ENCODE measurements at regions not wholly inside any gene's neighbourhood (a gene's known extent, or its start where the extent isn't known, plus 50 kb on each side); places are given as distances from the start of the nearest gene placed in this dataset.
"Not testable (repeated sequence)": the region's sequence is repeated elsewhere in the genome, so short reads cannot be mapped to it uniquely, and the experiment has no call there.

DNA sequence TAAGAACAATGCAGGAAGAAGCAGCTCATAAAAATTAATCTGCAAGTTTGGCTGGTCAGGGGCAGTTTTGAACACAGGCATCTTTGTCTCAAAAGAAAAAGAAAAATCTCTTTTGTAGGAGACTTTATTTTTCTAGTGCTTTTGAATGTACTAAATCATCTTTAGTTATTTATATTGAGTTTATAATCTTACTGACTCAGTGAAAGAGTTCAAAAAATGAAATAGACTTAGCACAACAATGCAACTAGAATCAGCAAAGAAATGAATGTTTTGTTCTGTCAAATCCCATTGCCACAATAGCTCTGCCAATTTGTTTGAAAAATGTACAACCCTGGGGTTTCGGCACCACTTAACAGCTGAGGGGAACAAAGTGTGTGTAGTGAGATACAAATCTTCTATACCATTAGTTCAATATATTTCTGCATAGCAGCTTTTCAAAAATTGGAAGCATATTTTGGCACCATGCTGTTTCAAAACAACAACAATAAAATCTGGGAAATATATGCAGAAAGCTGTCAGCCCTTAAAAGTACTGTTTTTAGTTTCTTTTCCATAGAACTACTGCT lies 1969.1 kb downstream of the MRPL39 start:
- no peak for DNase-seq

- DNase-seq: no peak
These were observed 1973.8 kb downstream of the MRPL39 start for GRCh38 chr21:23633447-23633940.

DNA sequence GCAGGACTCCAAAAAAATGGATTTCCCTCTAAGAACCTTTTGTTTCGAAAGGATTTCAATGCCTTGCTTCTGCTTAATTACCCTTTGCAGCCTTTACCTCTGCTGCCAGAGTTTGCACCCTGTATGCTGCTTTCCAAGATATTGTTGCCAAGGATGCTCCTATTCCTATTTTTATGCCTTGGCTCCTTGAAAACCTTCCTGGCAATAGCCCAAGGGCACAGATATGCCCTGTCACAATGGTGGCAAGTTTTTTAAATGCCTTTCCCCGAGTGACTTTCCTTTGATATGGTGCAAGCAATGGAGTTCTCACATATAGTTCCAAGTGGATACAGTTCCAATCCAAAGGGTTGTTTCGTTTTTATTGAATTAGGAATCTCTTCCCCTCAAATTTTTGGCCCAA lies 1983.0 kb downstream of the MRPL39 start:
- DNase-seq: no peak

GRCh38 chr21:23613014-23613413 lies 1994.3 kb downstream of the MRPL39 start:
- DNase-seq: no peak

GRCh38 chr21:23612210-23612609 lies 1995.1 kb downstream of the MRPL39 start:
- no peak for DNase-seq

GRCh38 chr21:23607782-23608431 lies 1999.4 kb downstream of the MRPL39 start:
- DNase-seq: no peak

GRCh38 chr21:23601549-23601948 lies 2005.7 kb downstream of the MRPL39 start:
- DNase-seq: no peak

DNA sequence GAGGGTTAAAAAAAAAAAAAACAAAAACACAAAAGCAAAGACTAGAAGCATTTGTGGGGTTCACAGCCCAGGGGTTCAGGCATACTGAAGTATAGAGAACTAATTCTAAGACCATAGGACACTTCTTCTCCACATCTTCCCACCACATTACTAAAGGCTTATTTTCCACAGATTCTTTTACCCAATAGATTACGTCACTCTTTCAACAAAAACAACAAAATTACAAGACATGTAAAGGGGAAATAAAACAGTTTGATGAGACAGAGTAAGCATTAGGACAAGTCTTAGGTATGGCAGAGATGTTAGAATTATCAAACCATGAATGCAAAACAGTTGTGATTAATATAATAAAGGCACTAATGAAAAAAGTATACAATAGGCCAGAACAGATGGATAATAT lies 2013.7 kb downstream of the MRPL39 start:
- no peak for DNase-seq

- DNase-seq: no peak
These were observed 2021.9 kb downstream of the MRPL39 start for GRCh38 chr21:23585419-23585818.

- no peak for DNase-seq
These were observed 2027.7 kb downstream of the MRPL39 start for GRCh38 chr21:23579573-23579972.

- no peak for DNase-seq
These were observed 2029.3 kb downstream of the MRPL39 start for GRCh38 chr21:23578027-23578426.

GRCh38 chr21:23574932-23575331 lies 2032.3 kb downstream of the MRPL39 start:
- no peak for DNase-seq

- DNase-seq: not testable (repeated sequence)
These were observed 2058.4 kb downstream of the MRPL39 start for GRCh38 chr21:23548924-23549323.

DNA sequence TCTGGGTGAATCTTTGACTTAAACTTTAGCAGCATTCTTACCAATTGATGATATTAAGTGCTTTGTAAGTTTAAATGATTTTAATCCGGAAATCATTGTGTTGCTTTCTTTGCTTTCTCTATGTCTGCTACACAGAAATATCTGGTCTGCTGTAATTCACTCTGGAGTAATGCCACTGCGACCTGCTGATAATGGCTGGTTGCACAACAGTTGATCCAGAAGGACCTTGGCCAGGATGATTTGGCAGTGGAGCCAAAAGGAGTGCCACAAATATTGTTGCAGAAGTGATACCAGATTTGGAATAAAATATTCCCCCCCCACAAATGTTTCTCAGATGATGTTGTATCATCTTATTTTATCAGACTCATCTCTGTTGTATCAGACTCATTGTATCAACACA lies 2063.9 kb downstream of the MRPL39 start:
- no peak for DNase-seq

DNA sequence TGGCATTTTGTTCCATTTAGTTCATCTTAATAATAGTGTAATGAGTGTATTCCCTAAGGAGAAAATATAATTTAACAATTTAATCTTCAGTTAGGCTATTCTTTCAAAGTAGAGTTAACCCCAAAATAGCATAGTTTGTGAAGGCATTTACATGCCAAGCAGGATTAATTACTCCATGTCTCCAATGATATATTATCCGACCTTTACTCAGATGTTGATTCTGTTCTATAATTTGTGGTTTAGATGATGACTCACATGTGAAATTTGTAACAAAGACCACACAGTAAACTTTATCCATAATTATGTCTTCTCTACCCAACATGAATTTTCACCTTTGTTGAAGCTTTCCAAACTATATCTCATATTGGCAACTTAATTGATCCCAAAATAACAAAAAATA lies 2065.2 kb downstream of the MRPL39 start:
- no peak for DNase-seq

GRCh38 chr21:23541571-23541970 lies 2065.7 kb downstream of the MRPL39 start:
- no peak for DNase-seq

DNA sequence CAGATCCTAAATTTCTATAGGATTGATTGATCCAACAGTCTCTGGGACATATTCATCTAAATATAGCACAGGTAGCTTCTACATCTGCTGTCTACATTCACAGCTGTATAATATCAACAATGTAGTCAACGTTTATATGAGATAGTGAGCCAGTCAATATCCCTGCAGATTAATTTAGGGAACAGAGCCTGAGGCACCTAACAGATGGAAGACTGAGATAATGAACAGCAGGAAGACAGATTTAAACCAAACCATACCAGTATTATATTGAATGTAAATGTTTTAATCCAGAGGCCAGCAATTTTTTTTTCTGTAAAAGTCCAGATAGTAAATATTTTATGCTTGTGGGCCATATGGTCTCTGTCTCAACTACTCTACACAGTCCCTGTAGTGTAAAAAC lies 2072.4 kb downstream of the MRPL39 start:
- DNase-seq: no peak

DNA sequence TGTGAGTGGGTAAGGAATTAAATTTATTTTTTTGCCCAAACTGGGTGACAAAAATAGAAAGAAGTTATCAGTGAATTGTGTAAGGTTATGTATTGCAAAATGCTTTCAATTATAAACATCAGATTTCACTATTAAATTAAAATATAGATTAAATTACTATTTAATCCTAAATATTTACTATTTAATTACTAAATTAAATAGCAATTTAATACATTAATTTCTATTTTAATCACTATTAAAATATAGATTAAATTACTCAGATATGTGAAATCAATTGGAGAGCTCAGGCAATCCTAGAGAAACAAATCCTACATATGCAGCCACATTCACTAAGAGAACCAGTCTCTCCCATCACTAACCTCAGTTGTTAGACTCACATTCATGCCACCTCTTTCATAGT lies 2075.8 kb downstream of the MRPL39 start:
- DNase-seq: no peak

DNA sequence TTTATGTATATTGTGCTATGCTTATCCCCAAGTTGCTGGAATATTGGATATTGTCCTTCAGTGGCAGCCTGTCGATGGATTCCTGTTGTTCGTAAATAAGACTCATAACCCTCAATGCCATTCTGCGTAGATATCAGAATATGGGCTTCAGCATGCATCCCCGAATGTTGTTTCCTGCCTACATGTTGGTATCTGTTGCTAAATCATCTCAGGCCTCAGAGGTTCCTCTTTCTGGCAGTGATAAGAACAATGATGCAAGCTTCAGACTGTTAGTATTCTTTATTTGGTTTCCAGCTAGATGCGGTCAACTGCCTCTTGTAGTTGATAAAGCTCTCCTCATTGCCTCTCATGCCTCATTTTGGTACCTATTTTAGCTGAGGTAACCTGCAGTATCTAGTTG lies 2082.6 kb downstream of the MRPL39 start:
- DNase-seq: no peak

DNA sequence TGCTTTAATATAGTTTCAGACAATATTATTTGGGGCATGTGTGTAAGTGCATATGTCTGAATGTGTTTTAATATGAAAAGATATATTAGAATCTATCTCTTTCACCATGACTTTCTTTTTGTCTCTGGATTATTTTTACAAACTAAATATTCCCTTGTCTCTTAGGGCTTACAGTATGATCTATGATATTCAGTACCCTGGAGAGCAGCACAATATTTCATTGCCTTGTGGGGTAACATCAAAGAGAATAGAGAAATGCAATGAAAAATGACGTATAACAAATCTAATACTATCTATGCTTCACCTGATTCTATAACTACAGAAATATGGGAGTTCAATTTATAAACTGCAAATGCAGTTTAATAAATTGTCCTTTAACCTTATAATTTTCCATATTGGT lies 2084.5 kb downstream of the MRPL39 start:
- no peak for DNase-seq

DNA sequence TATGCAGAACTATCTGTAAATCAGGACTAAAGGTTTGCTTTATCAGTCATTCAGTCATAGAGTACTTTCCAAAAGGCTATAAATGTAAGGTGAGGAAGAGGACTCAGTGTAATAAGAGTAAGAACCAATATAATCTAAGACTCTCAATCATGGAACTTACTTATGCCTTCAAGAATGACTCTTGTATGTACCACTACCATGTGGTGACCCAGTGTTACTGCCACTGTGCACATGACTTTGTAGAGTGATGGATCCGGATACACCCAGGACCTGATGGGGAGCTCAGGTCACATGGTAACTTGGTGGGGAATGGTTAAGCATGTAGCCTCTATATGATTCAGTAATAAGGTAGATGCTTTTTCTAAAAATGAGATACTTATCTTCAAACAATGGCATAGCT lies 2099.8 kb downstream of the MRPL39 start:
- DNase-seq: no peak

DNA sequence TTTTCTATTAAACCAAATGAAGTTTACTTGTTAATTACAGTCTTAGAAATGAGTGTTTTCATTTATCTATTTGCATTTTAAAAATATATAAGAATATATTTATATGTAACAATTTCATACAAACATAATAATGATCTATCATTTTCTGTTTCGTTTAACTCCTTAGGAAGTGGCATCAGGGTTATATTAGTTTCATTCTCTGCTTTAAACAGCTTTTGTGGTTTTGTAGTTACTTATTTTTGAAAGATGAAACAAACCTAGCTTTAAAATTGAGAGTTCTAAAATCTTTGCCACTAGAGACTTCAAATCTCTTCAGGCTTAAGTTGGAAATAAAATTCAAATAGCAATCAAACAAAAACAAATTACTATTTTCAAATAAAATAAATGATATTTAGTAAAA lies 2110.6 kb downstream of the MRPL39 start:
- DNase-seq: no peak

DNA sequence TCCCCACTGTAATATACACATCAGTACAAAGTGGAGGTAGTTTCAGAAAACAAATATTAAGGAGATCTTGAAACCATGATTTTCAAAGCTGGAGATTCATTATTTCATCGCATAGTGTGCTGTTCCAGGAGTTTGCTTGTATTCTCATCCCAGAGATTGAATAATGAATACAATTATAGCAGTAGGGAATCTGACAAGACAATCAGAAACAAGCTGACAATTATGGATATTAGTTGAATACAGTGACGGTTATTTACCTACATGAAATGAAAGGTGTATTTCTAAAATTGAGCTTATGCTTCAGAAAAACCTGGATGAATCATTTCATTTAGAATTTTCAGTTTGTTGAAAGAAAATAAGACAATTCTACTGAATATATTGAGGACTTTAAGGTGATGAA lies 2119.0 kb downstream of the MRPL39 start:
- no peak for DNase-seq

Data from hypothalamus (tissue), 51 donors.